ENCODE measurements at regions not wholly inside any gene's neighbourhood (a gene's known extent, or its start where the extent isn't known, plus 50 kb on each side); places are given as distances from the start of the nearest gene placed in this dataset.

DNA sequence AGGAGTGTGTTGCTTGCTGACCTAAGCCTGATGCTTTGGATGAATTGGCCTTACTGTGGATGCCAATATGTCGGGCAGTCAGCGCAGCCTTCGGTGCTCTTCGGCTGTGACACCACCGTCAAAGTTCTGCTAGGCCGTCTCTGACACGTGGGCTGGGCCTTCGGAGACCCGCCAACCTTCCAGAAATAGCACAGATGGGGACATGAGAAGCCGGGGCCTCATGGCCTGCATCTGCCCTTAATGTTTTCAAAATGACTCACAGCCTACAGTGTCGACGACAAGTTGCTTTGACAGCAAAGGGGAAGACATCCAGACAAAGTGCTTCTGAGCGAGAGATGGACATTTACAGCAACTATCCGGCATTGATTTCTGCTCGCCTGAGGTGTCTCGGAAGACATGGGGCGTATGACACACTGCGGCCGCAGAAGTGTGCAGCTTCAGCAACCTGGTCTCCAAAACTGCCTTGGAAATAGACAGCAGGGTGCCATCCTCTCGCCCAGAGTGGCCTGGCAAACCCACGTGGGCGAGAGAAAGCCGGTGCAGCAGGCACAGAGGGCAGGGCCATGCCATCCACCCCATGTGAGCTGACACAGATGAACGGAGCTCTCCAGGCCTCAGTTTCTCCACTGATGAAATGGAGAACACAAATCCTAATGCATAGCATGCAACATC, 94.0 kb upstream of the PPP2R2D start:
- no peak overlapping the region for H3K4me3 ChIP-seq (ENCODE audit: low read depth, low read length)
- TF ChIP-seq, protein P1, sequence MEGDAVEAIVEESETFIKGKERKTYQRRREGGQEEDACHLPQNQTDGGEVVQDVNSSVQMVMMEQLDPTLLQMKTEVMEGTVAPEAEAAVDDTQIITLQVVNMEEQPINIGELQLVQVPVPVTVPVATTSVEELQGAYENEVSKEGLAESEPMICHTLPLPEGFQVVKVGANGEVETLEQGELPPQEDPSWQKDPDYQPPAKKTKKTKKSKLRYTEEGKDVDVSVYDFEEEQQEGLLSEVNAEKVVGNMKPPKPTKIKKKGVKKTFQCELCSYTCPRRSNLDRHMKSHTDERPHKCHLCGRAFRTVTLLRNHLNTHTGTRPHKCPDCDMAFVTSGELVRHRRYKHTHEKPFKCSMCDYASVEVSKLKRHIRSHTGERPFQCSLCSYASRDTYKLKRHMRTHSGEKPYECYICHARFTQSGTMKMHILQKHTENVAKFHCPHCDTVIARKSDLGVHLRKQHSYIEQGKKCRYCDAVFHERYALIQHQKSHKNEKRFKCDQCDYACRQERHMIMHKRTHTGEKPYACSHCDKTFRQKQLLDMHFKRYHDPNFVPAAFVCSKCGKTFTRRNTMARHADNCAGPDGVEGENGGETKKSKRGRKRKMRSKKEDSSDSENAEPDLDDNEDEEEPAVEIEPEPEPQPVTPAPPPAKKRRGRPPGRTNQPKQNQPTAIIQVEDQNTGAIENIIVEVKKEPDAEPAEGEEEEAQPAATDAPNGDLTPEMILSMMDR (IDR thresholded peaks at IDR 0.05; ENCODE audit: insufficient read depth, low read depth, low read length, missing control alignments) = no peak
- no peak for DNase-seq (ENCODE audit: low read depth)

DNA sequence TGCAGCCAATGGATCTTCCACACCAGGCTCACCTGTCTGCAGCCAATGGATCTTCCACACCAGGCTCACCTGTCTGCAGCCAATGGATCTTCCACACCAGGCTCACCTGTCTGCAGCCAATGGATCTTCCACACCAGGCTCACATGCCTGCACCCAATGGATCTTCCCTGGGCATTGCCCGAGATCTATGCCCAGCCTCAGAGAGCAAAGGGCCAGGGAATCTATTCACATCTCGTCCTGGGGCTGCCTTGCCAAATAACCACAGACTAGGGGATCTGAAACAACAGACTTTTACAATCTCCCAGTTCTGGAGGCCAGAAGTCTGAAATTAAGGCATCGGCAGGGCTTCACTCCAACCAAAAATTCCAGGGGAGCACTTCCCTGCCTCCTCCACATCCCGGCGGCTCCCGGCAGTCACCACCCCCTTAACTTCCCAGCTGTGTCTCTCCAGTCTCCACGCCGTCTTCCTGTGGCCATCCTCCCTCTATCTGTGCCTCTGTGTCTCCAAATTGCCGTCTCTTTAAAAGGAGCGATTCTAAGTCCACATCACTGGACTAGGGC, 92.4 kb upstream of the PPP2R2D start:
- no peak for DNase-seq (ENCODE audit: low read depth)
- no peak overlapping the region for H3K4me3 ChIP-seq (ENCODE audit: low read depth, low read length)
- TF ChIP-seq, protein P1 (IDR thresholded peaks at IDR 0.05; ENCODE audit: insufficient read depth, low read depth, low read length, missing control alignments) = no peak

DNA sequence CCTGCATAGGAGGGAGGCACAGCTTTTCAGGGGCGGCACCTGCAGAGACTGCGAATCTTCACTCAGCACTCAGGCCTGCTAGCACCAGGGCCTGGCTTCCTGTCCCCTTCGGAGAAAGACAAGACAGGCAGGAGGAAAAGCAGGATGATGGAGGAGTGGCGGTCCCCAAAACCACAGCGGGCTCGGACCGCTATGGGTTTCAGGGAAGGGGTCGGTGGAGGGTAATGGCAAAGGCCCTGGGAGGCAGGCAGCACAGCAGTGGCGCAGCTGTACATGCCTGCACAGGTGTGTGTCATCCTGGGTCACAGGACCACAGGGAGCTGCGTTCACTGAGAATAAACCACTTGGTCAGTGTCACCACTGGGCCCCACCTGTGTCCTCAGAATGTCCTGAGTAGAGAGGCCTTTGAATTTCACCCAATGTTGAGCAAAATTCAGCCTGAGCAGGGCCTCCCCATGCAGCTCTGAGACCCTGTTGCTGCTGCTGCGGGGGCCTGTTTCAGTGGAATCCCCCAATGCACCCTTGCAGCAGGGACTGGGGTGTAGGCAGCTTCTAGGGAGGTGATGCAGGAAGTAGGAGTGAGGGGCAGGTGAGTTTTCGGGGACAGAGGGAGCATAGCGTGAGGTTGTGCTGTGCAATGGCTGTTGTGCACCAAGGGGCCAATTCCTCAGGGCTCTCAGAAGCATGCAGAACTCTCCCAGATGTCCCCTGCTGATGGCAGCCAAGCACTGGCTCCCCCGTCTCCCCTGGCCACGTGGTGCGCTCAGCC, 90.6 kb upstream of the PPP2R2D start:
- no peak for DNase-seq (ENCODE audit: low read depth)
- TF ChIP-seq, protein P1 (IDR thresholded peaks at IDR 0.05; ENCODE audit: insufficient read depth, low read depth, low read length, missing control alignments) = no peak
- no peak overlapping the region for H3K4me3 ChIP-seq (ENCODE audit: low read depth, low read length)

DNA sequence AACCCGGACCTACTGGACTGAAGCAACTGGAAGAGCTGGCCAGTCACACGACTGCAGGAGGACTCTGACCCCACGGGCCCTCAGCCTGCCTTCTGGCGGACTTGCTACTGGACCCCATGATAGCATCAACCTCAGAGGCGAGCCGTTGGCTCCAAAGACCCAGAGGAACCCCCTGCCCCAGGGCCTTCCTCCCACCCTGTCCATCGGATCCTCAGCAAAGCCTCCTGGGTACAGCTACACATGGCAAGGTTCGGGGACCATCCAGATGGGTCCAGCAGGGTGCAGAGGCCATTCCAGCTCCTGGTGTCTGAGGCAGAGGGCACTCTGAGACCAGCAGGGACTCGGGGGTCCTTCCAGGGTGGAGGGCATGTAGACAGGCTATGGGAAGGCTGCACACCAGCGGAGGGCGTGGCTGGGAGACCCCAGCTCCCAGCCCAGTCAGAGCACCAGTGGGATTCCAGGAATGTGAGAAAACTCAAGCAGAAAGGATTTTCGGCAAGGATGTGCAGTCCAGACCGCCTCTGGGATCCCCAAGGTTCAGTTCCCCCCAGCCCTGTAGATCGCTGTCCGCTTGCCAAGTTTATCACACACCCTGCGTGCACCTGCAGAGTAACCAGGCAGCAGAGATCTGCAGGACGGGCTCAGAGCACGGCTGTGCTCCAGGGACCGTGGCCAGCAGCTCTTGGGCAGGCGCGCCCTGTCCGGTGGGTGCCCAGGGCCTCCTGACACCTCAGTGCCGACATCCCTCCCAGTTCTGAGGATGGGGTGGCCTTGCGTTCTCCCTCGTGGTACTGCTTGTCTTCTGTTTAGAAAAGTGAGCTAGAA, 89.8 kb upstream of the PPP2R2D start:
- DNase-seq (ENCODE audit: low read depth) = no peak
- H3K4me3 ChIP-seq (ENCODE audit: low read depth, low read length) = no peak overlapping the region
- TF ChIP-seq, protein P1 (IDR thresholded peaks at IDR 0.05; ENCODE audit: insufficient read depth, low read depth, low read length, missing control alignments) = no peak

DNA sequence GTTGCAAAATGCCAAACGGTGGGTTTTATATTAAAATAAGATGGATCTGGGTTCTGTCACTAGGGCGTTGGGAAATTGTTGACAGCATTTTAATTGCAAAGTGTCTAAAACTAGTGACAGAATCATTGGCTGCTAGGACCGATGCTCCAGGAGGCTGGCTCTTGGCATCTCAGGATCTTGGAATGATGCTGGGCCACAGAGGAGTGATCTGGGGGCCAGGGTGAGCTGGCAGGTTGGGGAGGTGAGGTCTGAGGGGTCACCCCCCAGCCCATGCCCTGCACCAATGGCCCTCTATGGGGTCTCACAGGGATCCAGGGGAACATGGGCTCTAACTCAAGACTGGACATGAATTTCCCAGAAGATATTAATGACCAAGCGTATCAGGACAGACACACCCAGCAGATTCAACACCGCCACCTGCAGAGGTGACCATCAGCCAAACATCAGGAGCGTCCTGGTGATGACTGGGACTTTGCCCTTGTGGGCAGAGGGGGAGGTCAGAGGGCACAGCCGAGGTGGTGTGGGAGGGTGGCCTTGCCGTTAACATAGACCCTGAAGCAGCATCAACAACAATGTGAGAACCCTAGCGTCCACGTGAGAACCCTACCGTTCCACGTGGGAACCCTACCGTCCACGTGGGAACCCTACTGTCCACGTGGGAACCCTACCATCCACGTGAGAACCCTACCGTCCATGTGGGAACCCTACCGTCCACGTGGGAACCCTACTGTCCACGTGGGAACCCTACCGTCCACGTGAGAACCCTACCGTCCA, 89.0 kb upstream of the PPP2R2D start:
- no peak overlapping the region for H3K4me3 ChIP-seq (ENCODE audit: low read depth, low read length)
- DNase-seq (ENCODE audit: low read depth) = no peak
- TF ChIP-seq, protein P1 (IDR thresholded peaks at IDR 0.05; ENCODE audit: insufficient read depth, low read depth, low read length, missing control alignments) = no peak
